Pons (tissue), 1 donor: ENCODE measurements at regions not wholly inside any gene's neighbourhood (a gene's known extent, or its start where the extent isn't known, plus 50 kb on each side); places are given as distances from the start of the nearest gene placed in this dataset.

ENCODE experiments used
- DNase-seq: peaks from one replicate; pipeline ENCODE4 v3.0.0-alpha.2; 2016; ENCODE audit warnings: low spot score

DNA sequence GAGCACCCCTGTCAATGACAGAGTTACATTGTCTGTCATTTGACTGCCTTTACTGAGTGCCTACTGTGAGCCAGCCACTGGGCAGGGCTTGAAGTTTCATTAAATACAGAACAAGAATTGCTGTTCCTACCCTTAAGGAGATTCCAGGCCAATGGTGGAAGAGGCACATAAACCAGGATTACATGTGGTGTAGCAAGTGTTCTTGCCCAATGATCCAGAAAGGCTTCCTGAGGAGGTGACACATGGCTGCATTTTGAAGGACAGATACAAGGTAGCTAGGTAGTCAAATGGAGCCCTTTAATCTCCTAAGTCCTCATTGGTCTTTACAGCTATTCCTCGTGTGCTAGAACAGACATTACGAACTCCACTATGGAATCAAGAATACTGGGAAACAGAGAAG is 312.7 kb downstream of the ETAA1 start:
- no peak for DNase-seq

GRCh38 chr2:67712484-67712883 is 315.4 kb downstream of the ETAA1 start:
- no peak for DNase-seq

DNA sequence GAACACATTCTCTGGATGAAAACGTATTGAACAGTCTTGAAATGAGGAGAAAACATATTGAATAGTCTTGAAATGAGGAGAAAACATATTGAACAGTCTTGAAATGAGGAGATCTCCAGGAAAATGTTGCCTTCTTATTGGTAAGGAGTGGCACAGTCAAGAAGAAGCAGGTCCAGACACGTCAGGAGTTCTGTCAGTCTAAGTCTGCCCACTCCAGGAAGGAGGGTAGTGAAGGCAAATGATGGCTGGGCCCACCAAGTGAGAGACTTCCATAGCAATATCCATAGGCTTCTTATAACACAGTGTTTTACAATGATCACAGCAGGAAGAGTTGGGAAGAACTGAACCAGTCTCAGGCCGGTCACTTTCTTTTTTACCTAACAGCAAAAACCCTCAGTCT is 316.2 kb downstream of the ETAA1 start:
- DNase-seq, result no peak

DNA sequence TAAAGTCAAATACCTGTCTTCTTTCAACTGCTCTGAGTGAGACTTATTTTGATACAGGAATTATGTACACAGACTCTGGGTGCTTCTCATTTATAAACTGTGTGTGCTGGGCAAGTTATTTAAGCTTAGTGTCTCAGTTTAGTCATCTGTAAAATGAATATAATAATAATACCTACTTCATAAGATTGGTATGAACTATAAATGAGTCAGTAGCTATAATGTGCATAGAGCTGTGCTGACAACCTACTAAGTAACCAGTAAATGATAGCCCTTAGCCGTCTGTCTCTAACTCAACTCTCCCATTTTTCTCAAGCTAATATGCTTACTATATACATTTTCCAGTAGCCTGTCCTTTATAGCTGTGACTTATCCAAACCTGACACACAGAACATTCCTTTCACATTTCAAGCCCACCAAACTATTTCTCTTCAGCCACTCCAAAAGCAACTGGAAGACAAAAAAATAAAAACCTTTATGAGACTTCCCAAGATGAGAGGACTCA is 319.8 kb downstream of the ETAA1 start:
- no peak for DNase-seq

GRCh38 chr2:67717692-67718091 is 320.6 kb downstream of the ETAA1 start:
- no peak for DNase-seq

DNA sequence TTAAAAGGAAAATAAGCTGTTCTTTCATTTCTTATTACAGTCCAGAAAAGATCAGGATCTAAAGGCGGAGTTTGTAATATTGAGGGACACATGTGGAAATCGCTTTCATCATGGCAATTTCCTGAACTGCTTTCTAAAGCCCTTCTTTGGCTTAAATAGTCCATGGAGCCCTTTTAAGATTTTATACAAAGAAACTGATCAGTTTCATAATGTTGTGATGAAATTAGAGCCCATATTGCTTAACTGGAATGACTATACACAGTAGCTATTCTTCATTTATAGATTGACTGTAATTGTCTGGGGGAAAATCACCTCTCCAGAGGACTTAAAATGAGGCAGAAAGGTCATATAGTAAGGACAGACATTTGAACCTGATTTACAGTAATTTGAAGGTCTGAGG is 322.2 kb downstream of the ETAA1 start:
- no peak for DNase-seq

GRCh38 chr2:67721516-67721915 is 324.4 kb downstream of the ETAA1 start:
- no peak for DNase-seq

- DNase-seq, result no peak
These were observed 327.1 kb downstream of the ETAA1 start for GRCh38 chr2:67724261-67724660.

- no peak for DNase-seq
These were observed 328.6 kb downstream of the ETAA1 start for GRCh38 chr2:67725731-67726130.

DNA sequence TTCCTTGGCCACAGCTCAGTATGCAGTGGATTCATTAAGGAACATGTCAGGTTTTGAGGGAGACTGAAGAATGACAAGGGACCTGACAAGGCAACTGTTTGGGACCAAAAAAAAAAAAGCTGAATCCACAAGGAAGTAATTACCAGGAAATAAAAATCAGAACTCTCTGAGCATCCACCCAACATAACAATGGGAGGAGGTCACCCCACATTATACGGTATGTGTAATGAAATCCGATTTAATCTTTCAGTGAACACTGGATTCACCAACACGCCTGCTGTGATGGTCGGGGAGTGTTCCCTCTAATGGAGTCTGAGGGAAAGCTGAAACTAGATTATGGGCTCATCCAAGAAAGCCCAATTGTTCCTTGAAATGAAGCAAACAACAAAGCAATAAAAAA is 329.3 kb downstream of the ETAA1 start:
- DNase-seq, result no peak

DNA sequence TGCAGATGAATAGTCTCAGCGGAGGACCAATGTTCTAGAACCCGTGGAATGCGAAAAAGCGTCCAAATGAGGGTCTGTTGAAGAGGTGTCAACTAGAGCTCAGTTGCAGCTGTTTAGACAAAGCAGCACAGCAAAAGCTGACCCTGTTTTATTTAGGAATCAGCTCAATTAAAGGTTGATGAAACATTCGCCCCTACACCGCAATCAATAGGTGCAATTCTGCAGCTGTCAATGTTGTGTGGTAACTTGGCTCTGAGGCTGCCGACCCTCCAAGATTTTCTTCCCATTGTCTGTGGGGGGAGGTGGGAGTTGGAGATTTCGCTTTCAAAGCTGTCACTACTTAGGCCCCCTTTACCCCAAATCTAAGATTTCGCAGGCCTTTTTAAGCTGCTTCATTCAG is 330.0 kb downstream of the ETAA1 start:
- DNase-seq, result no peak

- no peak for DNase-seq
These were observed 330.5 kb downstream of the ETAA1 start for GRCh38 chr2:67727623-67728022.

GRCh38 chr2:67729474-67729873 is 332.3 kb downstream of the ETAA1 start:
- no peak for DNase-seq

DNA sequence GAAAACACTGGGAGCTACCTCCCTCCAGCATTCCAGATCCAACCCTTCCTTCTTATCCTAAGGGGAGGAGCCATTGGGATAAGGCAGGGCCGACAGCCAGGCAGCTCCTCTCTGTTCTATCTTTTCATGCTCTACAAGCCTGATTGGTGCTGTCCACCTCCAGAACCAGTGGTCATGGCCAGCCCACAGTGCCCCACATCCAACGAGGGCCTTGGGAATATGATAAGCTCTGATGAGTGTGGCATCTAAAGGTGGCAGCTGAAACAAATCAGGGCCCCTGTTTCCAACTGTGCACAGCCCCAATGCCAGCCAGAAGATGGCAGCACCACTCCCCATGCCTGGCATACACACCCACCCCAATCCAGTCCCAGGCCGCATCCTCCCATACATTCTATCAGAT is 329.3 kb downstream of the C1D start:
- no peak for DNase-seq

DNA sequence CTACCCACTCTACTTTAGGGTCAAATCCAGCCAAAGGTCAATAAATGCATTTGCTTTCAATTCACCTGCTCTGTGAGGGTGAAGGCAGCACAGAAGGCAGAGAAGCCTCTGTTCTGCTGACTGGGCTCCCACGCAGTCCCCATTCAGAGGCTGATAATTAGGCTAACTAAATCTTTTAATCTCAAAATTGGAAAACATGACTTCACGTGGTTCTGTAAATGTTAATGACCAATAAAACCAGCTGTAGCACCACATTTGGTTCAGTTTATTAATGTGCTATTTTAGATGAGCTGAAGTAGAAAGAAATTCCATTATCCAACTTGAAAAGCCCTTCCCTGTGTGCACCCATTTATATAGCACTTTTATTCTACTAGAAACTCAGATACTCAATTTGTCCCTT is 310.6 kb downstream of the C1D start:
- no peak for DNase-seq

- DNase-seq, result no peak
These were observed 309.8 kb downstream of the C1D start for GRCh38 chr2:67752969-67753368.

- no peak for DNase-seq
These were observed 307.5 kb downstream of the C1D start for GRCh38 chr2:67755156-67755882.

DNA sequence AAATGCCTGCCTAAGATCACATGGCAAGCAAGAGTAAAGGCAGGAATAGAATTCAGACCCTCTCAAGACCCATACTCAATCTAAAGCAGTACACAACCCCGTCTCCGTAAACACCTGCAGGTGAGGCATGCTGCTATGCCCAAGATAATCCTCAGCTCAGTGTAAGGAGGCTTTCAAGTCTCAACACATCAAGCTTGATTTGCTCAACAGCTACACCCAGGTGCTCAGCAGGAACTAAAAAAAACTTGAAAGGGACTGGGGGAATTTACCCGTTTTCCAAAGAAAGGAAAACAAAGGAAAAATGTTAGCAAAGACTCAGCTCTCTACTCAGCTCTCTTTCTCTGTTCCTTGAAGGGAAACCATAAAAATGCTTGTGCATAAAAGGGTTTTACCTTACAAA is 301.8 kb downstream of the C1D start:
- DNase-seq, result no peak

GRCh38 chr2:67771380-67771779 is 291.4 kb downstream of the C1D start:
- DNase-seq, result no peak

- no peak for DNase-seq
These were observed 290.3 kb downstream of the C1D start for GRCh38 chr2:67772216-67773170.

- DNase-seq, result no peak
These were observed 289.0 kb downstream of the C1D start for GRCh38 chr2:67773851-67774250.

GRCh38 chr2:67776276-67776675 is 286.5 kb downstream of the C1D start:
- DNase-seq, result no peak

DNA sequence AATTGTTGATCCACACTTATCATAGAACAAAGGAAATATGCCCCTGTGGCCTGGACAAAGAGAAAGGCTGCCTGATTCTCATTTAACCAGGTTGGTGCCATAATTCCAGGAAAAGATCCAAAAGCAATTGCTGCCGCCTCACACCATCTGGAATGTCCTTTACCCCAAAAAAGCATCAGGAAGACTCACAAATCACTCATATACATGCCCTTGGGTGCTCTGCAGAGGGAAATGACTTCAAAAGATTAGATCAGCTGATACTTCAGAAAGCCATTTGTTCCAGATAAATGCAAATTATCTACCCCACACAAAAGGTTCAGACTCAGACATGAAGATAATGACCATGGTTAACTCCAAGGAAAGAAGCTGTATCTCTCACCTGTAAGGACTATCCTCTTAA is 285.8 kb downstream of the C1D start:
- DNase-seq, result no peak
